Activated naive CD4-positive, alpha-beta T cell treated with anti-CD3 and anti-CD28 coated beads for 36 hours (primary cell): ENCODE measurements at regions not wholly inside any gene's neighbourhood (a gene's known extent, or its start where the extent isn't known, plus 50 kb on each side); places are given as distances from the start of the nearest gene placed in this dataset.

Experiments
- CTCF ChIA-PET: fragments of 350-600 bp; sonication (Branson Sonifier 250); formaldehyde crosslinking; loops from one replicate; lab custom pipeline; 2021; ENCODE audit warnings: antibody characterized with exemption; lab: Charles Lee
- DNase-seq: peaks from one replicate; pipeline ENCODE4 v3.0.0-alpha.2; 2020
- H3K27ac Mint-ChIP-seq: one replicate; pipeline ENCODE4 v1.8.0; 2021; ENCODE audit warnings: mild to moderate bottlenecking, mixed read lengths
- H3K27me3 Mint-ChIP-seq: one replicate; pipeline ENCODE4 v1.8.0; 2021; ENCODE audit warnings: low read depth, mixed read lengths
- H3K36me3 Mint-ChIP-seq: one replicate; pipeline ENCODE4 v1.8.0; 2021; ENCODE audit warnings: low read depth, mixed read lengths
- H3K4me1 Mint-ChIP-seq: one replicate; pipeline ENCODE4 v1.8.0; 2021; ENCODE audit warnings: low read depth, mixed read lengths
- H3K4me3 Mint-ChIP-seq: one replicate; pipeline ENCODE4 v1.8.0; 2021; ENCODE audit warnings: mild to moderate bottlenecking, moderate library complexity, mixed read lengths
- H3K9me3 Mint-ChIP-seq: one replicate; pipeline ENCODE4 v1.8.0; 2021; ENCODE audit warnings: mixed read lengths
- intact Hi-C: fragments of 100-400 bp; cut with micrococcal nuclease; formaldehyde crosslinking; loops from one replicate; pipeline ENCODE4 v1.15.1; 2023

- CTCF ChIA-PET: no interaction called here
- H3K4me1 Mint-ChIP-seq: no peaks in the 10 kb centered on the region
- DNase-seq: no peak
- no peaks in the 10 kb centered on the region for H3K27me3 Mint-ChIP-seq
- H3K9me3 Mint-ChIP-seq: peaks cover under 1% of the 10 kb centered on the region
- intact Hi-C loops: no loop called here
- H3K4me3 Mint-ChIP-seq: no peak overlapping the region
- no peak overlapping the region for H3K27ac Mint-ChIP-seq
- H3K36me3 Mint-ChIP-seq: no peaks in the 10 kb centered on the region
Measured at GRCh38 chr3:110027446-110028080, 690.2 kb upstream of the DPPA4 start.

- CTCF ChIA-PET: no interaction called here
- no peak for DNase-seq
- Mint-ChIP-seq H3K36me3 (no peaks in the 10 kb centered on the region), H3K4me3 (no peak overlapping the region), H3K9me3 (no peaks in the 10 kb centered on the region), H3K27ac (no peak overlapping the region), H3K27me3 (no peaks in the 10 kb centered on the region), H3K4me1 (no peaks in the 10 kb centered on the region)
- intact Hi-C loops: no loop called here
Measured at GRCh38 chr3:110031975-110032374, 694.6 kb upstream of the DPPA4 start.

GRCh38 chr3:110059431-110059830 is 722.1 kb upstream of the DPPA4 start:
- H3K27me3 Mint-ChIP-seq: no peaks in the 10 kb centered on the region
- CTCF ChIA-PET: no interaction called here
- intact Hi-C loops: no loop called here
- DNase-seq: no peak
- no peaks in the 10 kb centered on the region for H3K36me3 Mint-ChIP-seq
- no peak overlapping the region for H3K27ac Mint-ChIP-seq
- peaks cover 2% of the 10 kb centered on the region for H3K4me1 Mint-ChIP-seq
- H3K9me3 Mint-ChIP-seq: peaks cover 2% of the 10 kb centered on the region
- no peak overlapping the region for H3K4me3 Mint-ChIP-seq

- Mint-ChIP-seq H3K27me3 (no peaks in the 10 kb centered on the region), H3K36me3 (no peaks in the 10 kb centered on the region), H3K27ac (no peak overlapping the region), H3K4me1 (peaks cover 2% of the 10 kb centered on the region), H3K9me3 (no peaks in the 10 kb centered on the region), H3K4me3 (no peak overlapping the region)
- intact Hi-C loops: no loop called here
- no peak for DNase-seq
- CTCF ChIA-PET: interaction anchor here (1.2 kb wide), 1 partner anchor 19 kb away, joined by 3 read pairs; no protein-coding TSS in a partner anchor
Measured at GRCh38 chr3:110062716-110063115, 725.4 kb upstream of the DPPA4 start.

- CTCF ChIA-PET: interaction anchor here (1.2 kb wide), 1 partner anchor 19 kb away, joined by 3 read pairs; no protein-coding TSS in a partner anchor
- Mint-ChIP-seq H3K9me3 (no peaks in the 10 kb centered on the region), H3K36me3 (no peaks in the 10 kb centered on the region), H3K27me3 (no peaks in the 10 kb centered on the region), H3K4me1 (peaks cover 2% of the 10 kb centered on the region), H3K4me3 (no peak overlapping the region), H3K27ac (no peak overlapping the region)
- no peak for DNase-seq
- intact Hi-C loops: no loop called here
Measured at GRCh38 chr3:110063178-110063577, 725.8 kb upstream of the DPPA4 start.

- H3K9me3 Mint-ChIP-seq: no peaks in the 10 kb centered on the region
- peaks cover 14% of the 10 kb centered on the region for H3K4me1 Mint-ChIP-seq
- no peak for DNase-seq
- no peak overlapping the region for H3K27ac Mint-ChIP-seq
- CTCF ChIA-PET: interaction anchor here (0.6 kb wide), 1 partner anchor 106 kb away, joined by 3 read pairs; no protein-coding TSS in a partner anchor
- no peaks in the 10 kb centered on the region for H3K36me3 Mint-ChIP-seq
- H3K4me3 Mint-ChIP-seq: no peak overlapping the region
- no peaks in the 10 kb centered on the region for H3K27me3 Mint-ChIP-seq
- intact Hi-C loops: no loop called here
Measured at GRCh38 chr3:110066206-110066605, 728.9 kb upstream of the DPPA4 start.

GRCh38 chr3:110067527-110067926 is 730.2 kb upstream of the DPPA4 start:
- Mint-ChIP-seq H3K27ac (no peak overlapping the region), H3K9me3 (peaks cover 5% of the 10 kb centered on the region), H3K4me3 (no peak overlapping the region), H3K27me3 (no peaks in the 10 kb centered on the region), H3K36me3 (no peaks in the 10 kb centered on the region), H3K4me1 (peaks cover 14% of the 10 kb centered on the region)
- CTCF ChIA-PET: no interaction called here
- DNase-seq: no peak
- intact Hi-C loops: no loop called here

- no peak for DNase-seq
- Mint-ChIP-seq H3K4me1 (peaks cover 12% of the 10 kb centered on the region), H3K9me3 (peaks cover 5% of the 10 kb centered on the region), H3K27me3 (no peaks in the 10 kb centered on the region), H3K27ac (no peak overlapping the region), H3K36me3 (no peaks in the 10 kb centered on the region), H3K4me3 (no peak overlapping the region)
- intact Hi-C loops: loop anchor here (1.0 to 10.0 kb wide), 4 partner anchors 142 to 1473 kb away; partner anchors contain the start of gene CD96
- CTCF ChIA-PET: interaction anchor here (1.3 kb wide), 1 partner anchor 142 kb away, joined by 3 read pairs; no protein-coding TSS in a partner anchor
Measured at GRCh38 chr3:110069761-110070160, 732.4 kb upstream of the DPPA4 start.

- DNase-seq: no peak
- Mint-ChIP-seq H3K4me3 (no peak overlapping the region), H3K27me3 (no peaks in the 10 kb centered on the region), H3K9me3 (peaks cover 5% of the 10 kb centered on the region), H3K27ac (no peak overlapping the region), H3K4me1 (peaks cover 12% of the 10 kb centered on the region), H3K36me3 (no peaks in the 10 kb centered on the region)
- intact Hi-C loops: loop anchor here (1.0 to 10.0 kb wide), 3 partner anchors 224 to 1472 kb away; partner anchors contain the start of gene CD96
- CTCF ChIA-PET: interaction anchor here (1.3 kb wide), 1 partner anchor 142 kb away, joined by 3 read pairs; no protein-coding TSS in a partner anchor
Measured at GRCh38 chr3:110070161-110070916, 733.0 kb upstream of the DPPA4 start.

- H3K9me3 Mint-ChIP-seq: peaks cover 5% of the 10 kb centered on the region
- CTCF ChIA-PET: no interaction called here
- peaks cover 10% of the 10 kb centered on the region for H3K4me1 Mint-ChIP-seq
- no peak overlapping the region for H3K27ac Mint-ChIP-seq
- no peak for DNase-seq
- no peaks in the 10 kb centered on the region for H3K27me3 Mint-ChIP-seq
- intact Hi-C loops: loop anchor here (10.0 kb wide), 1 partner anchor 221 kb away; no protein-coding TSS in a partner anchor
- H3K36me3 Mint-ChIP-seq: no peaks in the 10 kb centered on the region
- H3K4me3 Mint-ChIP-seq: no peak overlapping the region
Measured at GRCh38 chr3:110074095-110074494, 736.7 kb upstream of the DPPA4 start.

GRCh38 chr3:110077093-110077492 is 739.7 kb upstream of the DPPA4 start:
- H3K27ac Mint-ChIP-seq: no peak overlapping the region
- intact Hi-C loops: loop anchor here (10.0 kb wide), 1 partner anchor 218 kb away; no protein-coding TSS in a partner anchor
- H3K27me3 Mint-ChIP-seq: no peaks in the 10 kb centered on the region
- H3K4me1 Mint-ChIP-seq: no peaks in the 10 kb centered on the region
- H3K4me3 Mint-ChIP-seq: no peak overlapping the region
- CTCF ChIA-PET: no interaction called here
- no peaks in the 10 kb centered on the region for H3K9me3 Mint-ChIP-seq
- no peaks in the 10 kb centered on the region for H3K36me3 Mint-ChIP-seq
- no peak for DNase-seq

- H3K36me3 Mint-ChIP-seq: no peaks in the 10 kb centered on the region
- H3K27me3 Mint-ChIP-seq: peaks cover 4% of the 10 kb centered on the region
- H3K9me3 Mint-ChIP-seq: peaks cover 3% of the 10 kb centered on the region
- no peak overlapping the region for H3K27ac Mint-ChIP-seq
- DNase-seq: no peak
- H3K4me3 Mint-ChIP-seq: no peak overlapping the region
- CTCF ChIA-PET: no interaction called here
- no peaks in the 10 kb centered on the region for H3K4me1 Mint-ChIP-seq
- intact Hi-C loops: no loop called here
Measured at GRCh38 chr3:110093411-110093810, 756.1 kb upstream of the DPPA4 start.
